ENCODE measurements at regions not wholly inside any gene's neighbourhood (a gene's known extent, or its start where the extent isn't known, plus 50 kb on each side); places are given as distances from the start of the nearest gene placed in this dataset.

DNA sequence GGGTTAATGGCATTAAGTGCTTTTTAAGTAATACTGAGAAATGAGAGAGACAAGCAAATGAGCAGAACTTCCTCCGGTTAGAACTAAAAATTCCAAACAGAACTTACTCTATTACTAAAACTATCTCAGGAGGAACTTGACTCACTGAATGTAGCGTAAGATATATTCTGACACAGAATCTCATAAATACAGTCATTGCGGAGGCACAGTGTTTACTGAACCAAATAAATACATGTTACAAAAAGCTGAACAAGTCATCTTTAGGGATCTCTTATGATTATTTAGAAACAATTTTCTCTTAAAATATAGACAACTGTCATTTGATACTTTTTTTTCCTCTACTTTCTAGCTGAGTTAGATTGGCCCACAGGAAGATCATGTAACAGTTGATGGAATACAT, 283.1 kb downstream of the KLF12 start:
- no peak for TF ChIP-seq EZH2 (IDR thresholded peaks at IDR 0.05; ENCODE audit: borderline replicate concordance, low read length)
- TF ChIP-seq, protein P1, sequence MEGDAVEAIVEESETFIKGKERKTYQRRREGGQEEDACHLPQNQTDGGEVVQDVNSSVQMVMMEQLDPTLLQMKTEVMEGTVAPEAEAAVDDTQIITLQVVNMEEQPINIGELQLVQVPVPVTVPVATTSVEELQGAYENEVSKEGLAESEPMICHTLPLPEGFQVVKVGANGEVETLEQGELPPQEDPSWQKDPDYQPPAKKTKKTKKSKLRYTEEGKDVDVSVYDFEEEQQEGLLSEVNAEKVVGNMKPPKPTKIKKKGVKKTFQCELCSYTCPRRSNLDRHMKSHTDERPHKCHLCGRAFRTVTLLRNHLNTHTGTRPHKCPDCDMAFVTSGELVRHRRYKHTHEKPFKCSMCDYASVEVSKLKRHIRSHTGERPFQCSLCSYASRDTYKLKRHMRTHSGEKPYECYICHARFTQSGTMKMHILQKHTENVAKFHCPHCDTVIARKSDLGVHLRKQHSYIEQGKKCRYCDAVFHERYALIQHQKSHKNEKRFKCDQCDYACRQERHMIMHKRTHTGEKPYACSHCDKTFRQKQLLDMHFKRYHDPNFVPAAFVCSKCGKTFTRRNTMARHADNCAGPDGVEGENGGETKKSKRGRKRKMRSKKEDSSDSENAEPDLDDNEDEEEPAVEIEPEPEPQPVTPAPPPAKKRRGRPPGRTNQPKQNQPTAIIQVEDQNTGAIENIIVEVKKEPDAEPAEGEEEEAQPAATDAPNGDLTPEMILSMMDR (conservative IDR thresholded peaks at IDR 0.05 in 1 of 2, IDR thresholded peaks at IDR 0.05 in 1 of 2; ENCODE audit: extremely low read depth in 1 of 2, insufficient read depth in 1 of 2, low read depth in 1 of 2, low read length in 2 of 2), result no peak

Measured in mammary epithelial cell (primary cell).